ENCODE measurements at regions not wholly inside any gene's neighbourhood (a gene's known extent, or its start where the extent isn't known, plus 50 kb on each side); places are given as distances from the start of the nearest gene placed in this dataset.

DNA sequence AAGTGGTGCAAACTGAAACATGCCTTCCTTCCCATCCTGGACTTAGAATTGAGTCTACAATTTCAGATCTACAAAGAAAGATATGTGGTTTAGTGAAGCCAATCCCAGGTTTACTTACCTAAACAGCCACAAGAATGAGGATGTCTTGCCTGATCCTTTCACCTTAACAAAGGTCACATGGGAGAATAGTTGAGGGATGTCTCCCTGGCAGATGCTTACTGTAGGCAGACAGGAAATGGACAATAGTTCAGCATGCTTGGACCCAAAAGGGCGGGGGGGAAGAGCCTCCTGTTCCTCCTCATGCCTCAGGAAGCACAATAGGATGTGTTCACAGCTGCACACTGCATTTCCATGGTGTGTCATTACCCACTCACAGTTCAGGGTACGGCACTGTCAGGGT is 492.7 kb upstream of the USP24 start:
- no peak overlapping the region for H3K9ac ChIP-seq (ENCODE audit: low read length)
- H3F3A ChIP-seq (ENCODE audit: insufficient read depth, low read length) = no peaks in the 10 kb centered on the region
- no peak overlapping the region for H3K4me3 ChIP-seq (ENCODE audit: low read depth, low read length, poor library complexity, severe bottlenecking)
- no peak overlapping the region for H3K27ac ChIP-seq (ENCODE audit: low read depth, low read length, poor library complexity, severe bottlenecking)
- no peaks in the 10 kb centered on the region for H3K9me3 ChIP-seq (ENCODE audit: low read length)
- no peak for TF ChIP-seq EZH2 (IDR thresholded peaks at IDR 0.05; ENCODE audit: borderline replicate concordance, low read length)
- TF ChIP-seq, protein P1, sequence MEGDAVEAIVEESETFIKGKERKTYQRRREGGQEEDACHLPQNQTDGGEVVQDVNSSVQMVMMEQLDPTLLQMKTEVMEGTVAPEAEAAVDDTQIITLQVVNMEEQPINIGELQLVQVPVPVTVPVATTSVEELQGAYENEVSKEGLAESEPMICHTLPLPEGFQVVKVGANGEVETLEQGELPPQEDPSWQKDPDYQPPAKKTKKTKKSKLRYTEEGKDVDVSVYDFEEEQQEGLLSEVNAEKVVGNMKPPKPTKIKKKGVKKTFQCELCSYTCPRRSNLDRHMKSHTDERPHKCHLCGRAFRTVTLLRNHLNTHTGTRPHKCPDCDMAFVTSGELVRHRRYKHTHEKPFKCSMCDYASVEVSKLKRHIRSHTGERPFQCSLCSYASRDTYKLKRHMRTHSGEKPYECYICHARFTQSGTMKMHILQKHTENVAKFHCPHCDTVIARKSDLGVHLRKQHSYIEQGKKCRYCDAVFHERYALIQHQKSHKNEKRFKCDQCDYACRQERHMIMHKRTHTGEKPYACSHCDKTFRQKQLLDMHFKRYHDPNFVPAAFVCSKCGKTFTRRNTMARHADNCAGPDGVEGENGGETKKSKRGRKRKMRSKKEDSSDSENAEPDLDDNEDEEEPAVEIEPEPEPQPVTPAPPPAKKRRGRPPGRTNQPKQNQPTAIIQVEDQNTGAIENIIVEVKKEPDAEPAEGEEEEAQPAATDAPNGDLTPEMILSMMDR (IDR thresholded peaks at IDR 0.05; ENCODE audit: low read length) = no peak
- no peak overlapping the region for H2AFZ ChIP-seq (ENCODE audit: low read length)
- H3K4me1 ChIP-seq (ENCODE audit: insufficient read depth, low read length, severe bottlenecking) = no peaks in the 10 kb centered on the region
- no peaks in the 10 kb centered on the region for H3K36me3 ChIP-seq (ENCODE audit: insufficient read depth, low read length)
- no peaks in the 10 kb centered on the region for H3K27me3 ChIP-seq (ENCODE audit: insufficient read depth, low read length)
- no peaks in the 10 kb centered on the region for H3K79me2 ChIP-seq (ENCODE audit: insufficient read depth, low read length)
- H3K4me2 ChIP-seq (ENCODE audit: low read length) = no peak overlapping the region
- H4K20me1 ChIP-seq (ENCODE audit: insufficient read depth, low read length) = no peaks in the 10 kb centered on the region
- no peaks in the 10 kb centered on the region for H3K9me2 ChIP-seq (ENCODE audit: low read depth, low read length)

- Histone ChIP-seq H4K20me1 (ENCODE audit: insufficient read depth, low read length) (no peaks in the 10 kb centered on the region), H3K9ac (ENCODE audit: low read length) (no peak overlapping the region), H3F3A (ENCODE audit: insufficient read depth, low read length) (no peaks in the 10 kb centered on the region), H2AFZ (ENCODE audit: low read length) (no peak overlapping the region), H3K27me3 (ENCODE audit: insufficient read depth, low read length) (no peaks in the 10 kb centered on the region), H3K4me1 (ENCODE audit: insufficient read depth, low read length, severe bottlenecking) (no peaks in the 10 kb centered on the region), H3K4me3 (ENCODE audit: low read depth, low read length, poor library complexity, severe bottlenecking) (no peak overlapping the region), H3K79me2 (ENCODE audit: insufficient read depth, low read length) (no peaks in the 10 kb centered on the region), H3K36me3 (ENCODE audit: insufficient read depth, low read length) (no peaks in the 10 kb centered on the region), H3K27ac (ENCODE audit: low read depth, low read length, poor library complexity, severe bottlenecking) (no peak overlapping the region), H3K9me2 (ENCODE audit: low read depth, low read length) (no peaks in the 10 kb centered on the region), H3K4me2 (ENCODE audit: low read length) (no peak overlapping the region), H3K9me3 (ENCODE audit: low read length) (no peaks in the 10 kb centered on the region)
- no peak for TF ChIP-seq EZH2 (IDR thresholded peaks at IDR 0.05; ENCODE audit: borderline replicate concordance, low read length)
- TF ChIP-seq, protein P1 (IDR thresholded peaks at IDR 0.05; ENCODE audit: low read length) = no peak
These were observed 492.0 kb upstream of the USP24 start for GRCh38 chr1:55707196-55707595.

GRCh38 chr1:55706397-55706796 is 491.2 kb upstream of the USP24 start:
- no peaks in the 10 kb centered on the region for H4K20me1 ChIP-seq (ENCODE audit: insufficient read depth, low read length)
- no peak overlapping the region for H3K27ac ChIP-seq (ENCODE audit: low read depth, low read length, poor library complexity, severe bottlenecking)
- no peaks in the 10 kb centered on the region for H3K9me3 ChIP-seq (ENCODE audit: low read length)
- H3K27me3 ChIP-seq (ENCODE audit: insufficient read depth, low read length) = no peaks in the 10 kb centered on the region
- H3F3A ChIP-seq (ENCODE audit: insufficient read depth, low read length) = no peaks in the 10 kb centered on the region
- no peaks in the 10 kb centered on the region for H3K36me3 ChIP-seq (ENCODE audit: insufficient read depth, low read length)
- H3K4me1 ChIP-seq (ENCODE audit: insufficient read depth, low read length, severe bottlenecking) = no peaks in the 10 kb centered on the region
- no peak overlapping the region for H2AFZ ChIP-seq (ENCODE audit: low read length)
- no peak overlapping the region for H3K4me3 ChIP-seq (ENCODE audit: low read depth, low read length, poor library complexity, severe bottlenecking)
- H3K4me2 ChIP-seq (ENCODE audit: low read length) = no peak overlapping the region
- no peaks in the 10 kb centered on the region for H3K79me2 ChIP-seq (ENCODE audit: insufficient read depth, low read length)
- no peak for TF ChIP-seq EZH2 (IDR thresholded peaks at IDR 0.05; ENCODE audit: borderline replicate concordance, low read length)
- TF ChIP-seq, protein P1 (IDR thresholded peaks at IDR 0.05; ENCODE audit: low read length) = no peak
- H3K9ac ChIP-seq (ENCODE audit: low read length) = no peak overlapping the region
- no peaks in the 10 kb centered on the region for H3K9me2 ChIP-seq (ENCODE audit: low read depth, low read length)
